ENCODE measurements at regions not wholly inside any gene's neighbourhood (a gene's known extent, or its start where the extent isn't known, plus 50 kb on each side); places are given as distances from the start of the nearest gene placed in this dataset.

- no peak for TF ChIP-seq CTCF (IDR thresholded peaks at IDR 0.05; ENCODE audit: low read depth, low read length)
- no peak overlapping the region for H3K4me3 ChIP-seq (ENCODE audit: low read depth, low read length)
Measured at GRCh38 chr13:74695021-74695800, 561.0 kb upstream of the KLF12 start.

DNA sequence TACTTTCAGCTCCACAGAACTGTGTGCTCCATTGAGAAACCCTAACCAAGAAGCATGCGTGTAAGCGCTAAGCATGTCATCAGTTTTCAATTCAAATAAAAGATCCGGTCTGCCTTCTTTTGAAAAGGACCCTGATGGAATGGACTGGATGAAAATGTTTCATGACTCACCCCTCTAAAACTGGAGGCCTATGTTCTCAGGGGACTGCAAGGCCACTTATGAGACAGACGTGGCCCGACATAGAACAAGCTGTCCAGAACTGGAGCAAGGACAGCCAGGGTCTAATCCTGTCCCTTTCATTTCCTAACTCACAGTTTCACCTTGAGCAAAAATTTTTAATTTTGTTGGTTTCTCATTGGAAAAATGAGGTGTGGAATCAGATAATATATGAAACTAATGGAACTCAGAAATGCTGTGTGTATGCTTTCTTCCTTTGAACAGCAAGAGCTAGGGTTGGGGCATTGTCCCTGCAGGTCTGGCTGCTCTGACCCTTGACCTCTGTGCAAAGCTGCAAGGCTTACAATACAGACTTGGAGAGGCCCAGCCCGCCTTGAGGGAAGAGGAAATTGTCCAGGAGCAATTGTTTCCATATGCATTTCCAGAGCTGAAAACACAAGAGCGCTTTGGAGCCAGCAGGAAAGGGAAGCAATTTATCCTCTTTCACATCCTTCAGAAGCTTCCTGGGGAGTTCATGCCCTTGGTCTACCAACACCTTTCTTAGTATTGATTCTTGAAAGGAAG, 553.4 kb upstream of the KLF12 start:
- no peak overlapping the region for H3K4me3 ChIP-seq (ENCODE audit: low read depth, low read length)
- no peak for TF ChIP-seq CTCF (IDR thresholded peaks at IDR 0.05; ENCODE audit: low read depth, low read length)

DNA sequence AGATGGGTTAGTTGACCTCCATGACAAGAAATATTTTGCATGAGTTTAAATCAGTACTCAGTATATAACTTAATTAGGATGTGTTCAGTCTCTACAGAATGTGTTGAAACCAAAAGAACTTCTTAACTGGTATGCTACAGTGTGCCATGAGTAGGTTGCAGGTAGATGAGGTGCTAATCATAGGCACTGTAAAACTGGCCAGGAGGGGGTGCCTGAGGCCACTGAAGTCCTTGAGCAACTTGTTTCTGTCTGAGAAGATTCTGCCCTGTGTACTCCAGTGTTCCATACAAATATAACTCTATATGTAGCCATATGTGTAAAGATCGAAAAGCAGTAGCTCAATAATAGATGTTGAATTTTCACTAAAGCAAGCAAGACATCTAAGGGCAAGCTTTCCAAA, 549.2 kb upstream of the KLF12 start:
- no peak overlapping the region for H3K4me3 ChIP-seq (ENCODE audit: low read depth, low read length)
- TF ChIP-seq CTCF (IDR thresholded peaks at IDR 0.05; ENCODE audit: low read depth, low read length): no peak

DNA sequence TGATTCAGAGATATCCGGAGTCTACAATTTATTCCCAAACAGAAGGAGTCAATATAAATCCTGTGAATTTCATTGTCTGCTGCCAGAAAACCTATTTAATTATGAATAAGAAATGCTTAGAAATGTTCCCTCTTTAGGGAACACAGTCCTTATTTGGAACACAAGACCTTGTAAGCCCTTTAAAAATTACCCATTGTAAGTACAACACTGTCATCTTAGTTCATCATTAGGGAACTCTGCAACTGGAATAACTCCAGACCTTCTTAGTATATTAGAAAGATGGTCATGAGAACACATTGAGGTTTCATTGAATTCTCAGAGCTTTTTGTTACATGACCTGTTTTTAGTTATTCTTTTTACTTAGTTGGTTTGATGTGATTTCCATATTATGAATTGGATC, 548.5 kb upstream of the KLF12 start:
- no peak overlapping the region for H3K4me3 ChIP-seq (ENCODE audit: low read depth, low read length)
- no peak for TF ChIP-seq CTCF (IDR thresholded peaks at IDR 0.05; ENCODE audit: low read depth, low read length)

DNA sequence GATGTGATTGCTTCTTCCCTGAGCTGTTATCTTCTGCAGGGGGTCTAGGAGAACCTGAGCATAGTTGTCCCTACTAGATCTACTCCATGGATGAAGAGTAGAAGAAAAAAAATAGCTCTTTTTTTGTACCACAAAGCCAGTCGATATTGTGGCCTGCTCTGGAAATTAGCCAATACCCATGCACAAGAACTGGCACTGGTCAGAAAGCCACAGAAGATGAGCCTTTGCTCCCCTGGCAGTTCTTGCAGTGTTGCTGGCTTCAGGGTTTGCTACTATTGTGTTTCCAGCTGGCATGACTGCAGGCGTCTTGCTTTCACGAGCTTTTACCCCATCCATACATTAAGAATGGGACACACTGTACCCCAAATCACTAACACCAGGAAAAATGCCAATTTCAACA, 547.7 kb upstream of the KLF12 start:
- no peak overlapping the region for H3K4me3 ChIP-seq (ENCODE audit: low read depth, low read length)
- TF ChIP-seq CTCF (IDR thresholded peaks at IDR 0.05; ENCODE audit: low read depth, low read length): no peak

DNA sequence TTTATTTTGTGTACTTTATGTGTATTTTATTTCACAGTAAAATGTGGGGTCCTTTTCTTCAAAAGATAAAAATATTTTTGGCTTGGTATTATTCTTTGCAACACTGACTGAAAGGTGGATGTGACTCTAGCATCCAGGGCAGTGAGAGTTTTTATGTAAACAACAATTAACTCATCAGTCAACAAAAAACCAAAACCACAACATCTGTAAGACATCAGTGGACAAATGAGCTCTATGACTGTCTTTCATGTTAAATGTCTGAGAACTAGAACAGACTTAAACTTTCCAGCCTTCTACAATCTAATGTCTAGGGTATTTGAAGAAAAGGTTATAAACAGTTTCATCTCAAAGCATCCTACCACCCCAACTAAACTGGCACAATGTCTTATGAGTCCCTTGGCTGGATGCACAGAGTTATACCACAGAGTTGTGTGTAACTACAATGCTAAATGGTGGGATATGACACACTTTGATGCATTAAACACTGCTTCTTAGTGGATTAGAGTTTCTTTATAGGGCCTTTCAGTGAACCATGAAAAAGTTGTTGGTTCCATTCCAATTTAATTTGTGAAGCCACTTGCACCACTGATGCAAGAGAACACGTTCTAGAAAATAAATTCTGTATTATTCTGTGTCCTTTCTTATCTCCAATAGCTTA, 544.2 kb upstream of the KLF12 start:
- H3K4me3 ChIP-seq (ENCODE audit: low read depth, low read length): no peak overlapping the region
- TF ChIP-seq CTCF (IDR thresholded peaks at IDR 0.05; ENCODE audit: low read depth, low read length): no peak

DNA sequence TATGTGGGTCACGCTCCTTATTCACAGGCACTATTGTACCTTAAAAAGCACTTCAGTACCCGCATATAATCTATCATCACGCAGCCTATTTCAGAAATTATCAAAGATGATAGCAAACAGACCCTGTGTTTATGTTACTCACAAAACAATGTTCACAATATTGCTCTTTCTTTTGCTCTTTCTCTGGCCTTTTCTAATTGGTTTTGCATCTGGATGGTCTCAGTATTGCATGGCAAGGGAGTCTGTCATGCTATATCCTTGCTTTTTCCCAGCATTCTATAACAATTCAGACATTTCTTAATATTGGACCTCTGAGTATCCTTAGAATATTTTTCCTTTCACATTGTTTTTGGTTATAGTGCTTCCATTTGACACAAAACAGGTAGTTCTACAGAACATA, 541.8 kb upstream of the KLF12 start:
- H3K4me3 ChIP-seq (ENCODE audit: low read depth, low read length): no peak overlapping the region
- TF ChIP-seq CTCF (IDR thresholded peaks at IDR 0.05; ENCODE audit: low read depth, low read length): no peak
